GM12801 (cell line): ENCODE measurements at regions not wholly inside any gene's neighbourhood (a gene's known extent, or its start where the extent isn't known, plus 50 kb on each side); places are given as distances from the start of the nearest gene placed in this dataset.

ENCODE experiments used
- TF ChIP-seq, protein P1 (sequence below): IDR thresholded peaks from one replicate; pipeline ENCODE4 v1.5.1; 2011; ENCODE audit warnings: control low read depth; ENCODE audit not compliant: insufficient read length; ENCODE audit errors: extremely low read depth

- TF ChIP-seq, protein P1, sequence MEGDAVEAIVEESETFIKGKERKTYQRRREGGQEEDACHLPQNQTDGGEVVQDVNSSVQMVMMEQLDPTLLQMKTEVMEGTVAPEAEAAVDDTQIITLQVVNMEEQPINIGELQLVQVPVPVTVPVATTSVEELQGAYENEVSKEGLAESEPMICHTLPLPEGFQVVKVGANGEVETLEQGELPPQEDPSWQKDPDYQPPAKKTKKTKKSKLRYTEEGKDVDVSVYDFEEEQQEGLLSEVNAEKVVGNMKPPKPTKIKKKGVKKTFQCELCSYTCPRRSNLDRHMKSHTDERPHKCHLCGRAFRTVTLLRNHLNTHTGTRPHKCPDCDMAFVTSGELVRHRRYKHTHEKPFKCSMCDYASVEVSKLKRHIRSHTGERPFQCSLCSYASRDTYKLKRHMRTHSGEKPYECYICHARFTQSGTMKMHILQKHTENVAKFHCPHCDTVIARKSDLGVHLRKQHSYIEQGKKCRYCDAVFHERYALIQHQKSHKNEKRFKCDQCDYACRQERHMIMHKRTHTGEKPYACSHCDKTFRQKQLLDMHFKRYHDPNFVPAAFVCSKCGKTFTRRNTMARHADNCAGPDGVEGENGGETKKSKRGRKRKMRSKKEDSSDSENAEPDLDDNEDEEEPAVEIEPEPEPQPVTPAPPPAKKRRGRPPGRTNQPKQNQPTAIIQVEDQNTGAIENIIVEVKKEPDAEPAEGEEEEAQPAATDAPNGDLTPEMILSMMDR, result no peak
Observed at GRCh38 chr3:170637306-170637705, 51.4 kb upstream of the SLC7A14 start.

- TF ChIP-seq, protein P1, result no peak
Observed at GRCh38 chr3:170636400-170636973, 50.6 kb upstream of the SLC7A14 start.
